Left ventricle myocardium inferior (tissue), 1 donor: ENCODE measurements at regions not wholly inside any gene's neighbourhood (a gene's known extent, or its start where the extent isn't known, plus 50 kb on each side); places are given as distances from the start of the nearest gene placed in this dataset.

Source experiments
- DNase-seq: peaks from one replicate; pipeline ENCODE4 v3.0.0-alpha.2; 2020
- H3K27ac ChIP-seq: fragments of 200-600 bp; replicated peaks from 2 replicates; pipeline ENCODE4 v1.8.0; 2021
- H3K27me3 ChIP-seq: fragments of 200-600 bp; 2 replicates; pipeline ENCODE4 v1.8.0; 2021; ENCODE audit warnings: low read depth
- H3K36me3 ChIP-seq: fragments of 200-600 bp; 2 replicates; pipeline ENCODE4 v1.8.0; 2021
- H3K4me1 ChIP-seq: fragments of 200-600 bp; 2 replicates; pipeline ENCODE4 v1.8.0; 2021
- H3K4me3 ChIP-seq: fragments of 200-600 bp; 2 replicates; pipeline ENCODE4 v1.8.0; 2021; ENCODE audit warnings: mild to moderate bottlenecking, moderate library complexity
- H3K9me3 ChIP-seq: fragments of 200-600 bp; replicated peaks from 2 replicates; pipeline ENCODE4 v1.8.0; 2021
- CTCF ChIP-seq: fragments of 200-600 bp; IDR thresholded peaks from 2 replicates; pipeline ENCODE4 v1.8.0; 2021; ENCODE audit warnings: antibody characterized with exemption, mild to moderate bottlenecking, borderline replicate concordance
- intact Hi-C: fragments of 100-400 bp; cut with micrococcal nuclease; formaldehyde crosslinking; loops from one replicate; pipeline ENCODE4 v1.11.0; 2022
- donor health status: DM: no; HTN: yes; CAD: no; lungs with severe emphysema.

- Histone ChIP-seq H3K4me1 (no peaks in the 10 kb centered on the region), H3K36me3 (no peaks in the 10 kb centered on the region), H3K9me3 (peaks cover 12% of the 10 kb centered on the region), H3K4me3 (no peak overlapping the region), H3K27me3 (no peaks in the 10 kb centered on the region), H3K27ac (no peak overlapping the region)
- intact Hi-C loops = no loop called here
- no peak for DNase-seq
- no peak for TF ChIP-seq CTCF
Measured at GRCh38 chr12:107528731-107529365, 156.8 kb upstream of the PWP1 start.

GRCh38 chr12:107529991-107530390 is 155.6 kb upstream of the PWP1 start:
- no peak for DNase-seq
- H3K4me1 ChIP-seq = no peaks in the 10 kb centered on the region
- no peaks in the 10 kb centered on the region for H3K36me3 ChIP-seq
- no peak overlapping the region for H3K27ac ChIP-seq
- intact Hi-C loops = no loop called here
- no peak for TF ChIP-seq CTCF
- H3K4me3 ChIP-seq = no peak overlapping the region
- no peaks in the 10 kb centered on the region for H3K27me3 ChIP-seq
- peaks cover 12% of the 10 kb centered on the region for H3K9me3 ChIP-seq

- no peak for DNase-seq
Measured at GRCh38 chr12:107530701-107531100, 154.9 kb upstream of the PWP1 start.

GRCh38 chr12:107533218-107533617 is 152.4 kb upstream of the PWP1 start:
- no peak for DNase-seq
- Histone ChIP-seq H3K27me3 (no peaks in the 10 kb centered on the region), H3K4me3 (no peak overlapping the region), H3K36me3 (no peaks in the 10 kb centered on the region), H3K9me3 (peaks cover 12% of the 10 kb centered on the region), H3K27ac (no peak overlapping the region), H3K4me1 (no peaks in the 10 kb centered on the region)
- intact Hi-C loops = no loop called here
- TF ChIP-seq CTCF = no peak

More at GRCh38 chr12:107530701-107531100, 154.9 kb upstream of the PWP1 start:
- intact Hi-C loops = no loop called here
- no peak overlapping the region for H3K4me3 ChIP-seq
- H3K27me3 ChIP-seq = no peaks in the 10 kb centered on the region
- no peak for TF ChIP-seq CTCF
- H3K9me3 ChIP-seq = peaks cover 12% of the 10 kb centered on the region
- no peaks in the 10 kb centered on the region for H3K4me1 ChIP-seq
- H3K36me3 ChIP-seq = no peaks in the 10 kb centered on the region
- no peak overlapping the region for H3K27ac ChIP-seq

GRCh38 chr12:107536613-107537012 is 149.0 kb upstream of the PWP1 start:
- Histone ChIP-seq H3K4me1 (no peaks in the 10 kb centered on the region), H3K27me3 (no peaks in the 10 kb centered on the region), H3K36me3 (no peaks in the 10 kb centered on the region), H3K4me3 (no peak overlapping the region), H3K27ac (no peak overlapping the region), H3K9me3 (peaks cover 18% of the 10 kb centered on the region)
- no peak for TF ChIP-seq CTCF
- DNase-seq = no peak
- intact Hi-C loops = no loop called here
